ENCODE measurements at regions not wholly inside any gene's neighbourhood (a gene's known extent, or its start where the extent isn't known, plus 50 kb on each side); places are given as distances from the start of the nearest gene placed in this dataset.

- Histone ChIP-seq H3K27ac (ENCODE audit: low read length) (no peak overlapping the region), H3K4me1 (ENCODE audit: insufficient read depth, low read length) (no peaks in the 10 kb centered on the region; the same call in 1 of the 2 replicates), H3K36me3 (ENCODE audit: insufficient read depth, low read length) (no peaks in the 10 kb centered on the region), H4K20me1 (ENCODE audit: insufficient read depth, low read length) (no peaks in the 10 kb centered on the region), H3K4me2 (ENCODE audit: insufficient read depth, low read length) (no peak overlapping the region), H3K27me3 (ENCODE audit: insufficient read depth, low read length, poor library complexity) (no peaks in the 10 kb centered on the region), H3K79me2 (ENCODE audit: insufficient read depth, low read length) (no peaks in the 10 kb centered on the region), H2AFZ (ENCODE audit: low read depth, low read length) (peak overlapping the region; percentile 33; the same call in 1 of the 2 replicates), H3K9me3 (ENCODE audit: insufficient read depth, low read length, severe bottlenecking) (peaks cover 5% of the 10 kb centered on the region), H3K9ac (ENCODE audit: low read depth, low read length) (no peak overlapping the region), H3K4me3 (ENCODE audit: low read depth in 1 of 2, low read length in 2 of 2) (no peak overlapping the region)
- TF ChIP-seq EZH2 (IDR thresholded peaks at IDR 0.05; ENCODE audit: borderline replicate concordance, low read depth, low read length, severe bottlenecking) (no peak), CTCF (IDR thresholded peaks at IDR 0.05; ENCODE audit: borderline replicate concordance, extremely low read depth, low read length, poor library complexity, severe bottlenecking) (no peak)
- ATAC-seq (ENCODE audit: insufficient read depth, low read depth), result no peak
- DNase-seq, result no peak
Observed at GRCh38 chr3:106789276-106789675, 588.0 kb upstream of the CCDC54 start.

- peaks cover 5% of the 10 kb centered on the region for H3K9me3 ChIP-seq (ENCODE audit: insufficient read depth, low read length, severe bottlenecking)
- no peak overlapping the region for H3K4me2 ChIP-seq (ENCODE audit: insufficient read depth, low read length)
- TF ChIP-seq EZH2 (IDR thresholded peaks at IDR 0.05; ENCODE audit: borderline replicate concordance, low read depth, low read length, severe bottlenecking), result no peak
- TF ChIP-seq CTCF (IDR thresholded peaks at IDR 0.05; ENCODE audit: borderline replicate concordance, extremely low read depth, low read length, poor library complexity, severe bottlenecking), result no peak
- no peaks in the 10 kb centered on the region for H3K36me3 ChIP-seq (ENCODE audit: insufficient read depth, low read length)
- no peak overlapping the region for H2AFZ ChIP-seq (ENCODE audit: low read depth, low read length)
- H3K4me1 ChIP-seq (ENCODE audit: insufficient read depth, low read length), result peaks cover 15% of the 10 kb centered on the region; the same call in 1 of the 2 replicates
- no peak overlapping the region for H3K9ac ChIP-seq (ENCODE audit: low read depth, low read length)
- H3K27me3 ChIP-seq (ENCODE audit: insufficient read depth, low read length, poor library complexity), result no peaks in the 10 kb centered on the region
- no peaks in the 10 kb centered on the region for H4K20me1 ChIP-seq (ENCODE audit: insufficient read depth, low read length)
- no peaks in the 10 kb centered on the region for H3K79me2 ChIP-seq (ENCODE audit: insufficient read depth, low read length)
- no peak for DNase-seq
- no peak overlapping the region for H3K4me3 ChIP-seq (ENCODE audit: low read depth in 1 of 2, low read length in 2 of 2)
- no peak overlapping the region for H3K27ac ChIP-seq (ENCODE audit: low read length)
- ATAC-seq (ENCODE audit: insufficient read depth, low read depth), result no peak
Observed at GRCh38 chr3:106792716-106793115, 584.5 kb upstream of the CCDC54 start.

- Histone ChIP-seq H3K27me3 (ENCODE audit: insufficient read depth, low read length, poor library complexity) (no peaks in the 10 kb centered on the region), H4K20me1 (ENCODE audit: insufficient read depth, low read length) (no peaks in the 10 kb centered on the region), H2AFZ (ENCODE audit: low read depth, low read length) (0 out of 2 replicates have a peak overlapping the region, but pooled peaks have one; percentile 18), H3K27ac (ENCODE audit: low read length) (no peak overlapping the region), H3K4me2 (ENCODE audit: insufficient read depth, low read length) (no peak overlapping the region), H3K4me1 (ENCODE audit: insufficient read depth, low read length) (peaks cover 15% of the 10 kb centered on the region; the same call in 1 of the 2 replicates), H3K9me3 (ENCODE audit: insufficient read depth, low read length, severe bottlenecking) (peaks cover 5% of the 10 kb centered on the region), H3K9ac (ENCODE audit: low read depth, low read length) (no peak overlapping the region), H3K79me2 (ENCODE audit: insufficient read depth, low read length) (no peaks in the 10 kb centered on the region), H3K36me3 (ENCODE audit: insufficient read depth, low read length) (no peaks in the 10 kb centered on the region), H3K4me3 (ENCODE audit: low read depth in 1 of 2, low read length in 2 of 2) (no peak overlapping the region)
- ATAC-seq (ENCODE audit: insufficient read depth, low read depth) (no peak), DNase-seq (no peak)
- TF ChIP-seq EZH2 (IDR thresholded peaks at IDR 0.05; ENCODE audit: borderline replicate concordance, low read depth, low read length, severe bottlenecking), result no peak
- TF ChIP-seq CTCF (IDR thresholded peaks at IDR 0.05; ENCODE audit: borderline replicate concordance, extremely low read depth, low read length, poor library complexity, severe bottlenecking), result no peak
Observed at GRCh38 chr3:106794442-106794841, 582.8 kb upstream of the CCDC54 start.

- Histone ChIP-seq H3K4me3 (ENCODE audit: low read depth in 1 of 2, low read length in 2 of 2) (no peak overlapping the region), H3K79me2 (ENCODE audit: insufficient read depth, low read length) (no peaks in the 10 kb centered on the region), H2AFZ (ENCODE audit: low read depth, low read length) (no peak overlapping the region), H3K9ac (ENCODE audit: low read depth, low read length) (no peak overlapping the region), H4K20me1 (ENCODE audit: insufficient read depth, low read length) (no peaks in the 10 kb centered on the region), H3K4me2 (ENCODE audit: insufficient read depth, low read length) (no peak overlapping the region), H3K36me3 (ENCODE audit: insufficient read depth, low read length) (no peaks in the 10 kb centered on the region), H3K4me1 (ENCODE audit: insufficient read depth, low read length) (peaks cover 15% of the 10 kb centered on the region; the same call in 1 of the 2 replicates), H3K9me3 (ENCODE audit: insufficient read depth, low read length, severe bottlenecking) (peaks cover 5% of the 10 kb centered on the region), H3K27ac (ENCODE audit: low read length) (no peak overlapping the region), H3K27me3 (ENCODE audit: insufficient read depth, low read length, poor library complexity) (no peaks in the 10 kb centered on the region)
- ATAC-seq (ENCODE audit: insufficient read depth, low read depth) (peak; percentile 61), DNase-seq (no peak)
- TF ChIP-seq CTCF (IDR thresholded peaks at IDR 0.05; ENCODE audit: borderline replicate concordance, extremely low read depth, low read length, poor library complexity, severe bottlenecking) (no peak), EZH2 (IDR thresholded peaks at IDR 0.05; ENCODE audit: borderline replicate concordance, low read depth, low read length, severe bottlenecking) (no peak)
Observed at GRCh38 chr3:106795553-106795952, 581.7 kb upstream of the CCDC54 start.
